22Rv1 (cell line): ENCODE measurements at regions not wholly inside any gene's neighbourhood (a gene's known extent, or its start where the extent isn't known, plus 50 kb on each side); places are given as distances from the start of the nearest gene placed in this dataset.

ENCODE experiments used
- H3K27ac ChIP-seq: fragments of 450-650 bp; 2 replicates; pipeline ENCODE4 v1.5.1; 2017
- ZFX ChIP-seq: fragments of 450-650 bp; IDR thresholded peaks from 2 replicates; pipeline ENCODE4 v1.6.1; 2017; ENCODE audit warnings: antibody characterized with exemption, borderline replicate concordance
- TF ChIP-seq, protein P1 (sequence below): fragments of 450-650 bp; IDR thresholded peaks from 2 replicates; pipeline ENCODE4 v1.5.1; 2017; ENCODE audit warnings: mild to moderate bottlenecking

DNA sequence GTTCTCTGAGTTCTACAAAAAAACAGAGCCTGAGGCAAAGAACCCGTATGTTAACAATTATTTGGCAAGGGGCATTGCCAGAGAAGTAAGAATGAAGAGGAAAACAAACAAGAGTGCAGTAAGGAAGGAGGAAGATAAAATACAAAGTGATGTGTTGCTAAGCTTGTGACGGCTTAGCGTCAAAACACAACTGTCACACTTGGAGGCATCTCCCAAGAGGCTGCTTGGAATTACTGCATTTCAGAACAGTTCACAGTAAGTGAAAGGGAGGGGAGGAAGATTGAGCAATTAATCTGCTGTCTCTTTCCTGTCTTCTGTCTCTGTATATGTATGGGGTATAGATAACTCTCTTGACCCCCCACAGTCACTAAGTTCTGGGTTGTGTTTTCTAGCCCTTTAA lies 1017.0 kb upstream of the TMPRSS15 start:
- TF ChIP-seq, protein P1, sequence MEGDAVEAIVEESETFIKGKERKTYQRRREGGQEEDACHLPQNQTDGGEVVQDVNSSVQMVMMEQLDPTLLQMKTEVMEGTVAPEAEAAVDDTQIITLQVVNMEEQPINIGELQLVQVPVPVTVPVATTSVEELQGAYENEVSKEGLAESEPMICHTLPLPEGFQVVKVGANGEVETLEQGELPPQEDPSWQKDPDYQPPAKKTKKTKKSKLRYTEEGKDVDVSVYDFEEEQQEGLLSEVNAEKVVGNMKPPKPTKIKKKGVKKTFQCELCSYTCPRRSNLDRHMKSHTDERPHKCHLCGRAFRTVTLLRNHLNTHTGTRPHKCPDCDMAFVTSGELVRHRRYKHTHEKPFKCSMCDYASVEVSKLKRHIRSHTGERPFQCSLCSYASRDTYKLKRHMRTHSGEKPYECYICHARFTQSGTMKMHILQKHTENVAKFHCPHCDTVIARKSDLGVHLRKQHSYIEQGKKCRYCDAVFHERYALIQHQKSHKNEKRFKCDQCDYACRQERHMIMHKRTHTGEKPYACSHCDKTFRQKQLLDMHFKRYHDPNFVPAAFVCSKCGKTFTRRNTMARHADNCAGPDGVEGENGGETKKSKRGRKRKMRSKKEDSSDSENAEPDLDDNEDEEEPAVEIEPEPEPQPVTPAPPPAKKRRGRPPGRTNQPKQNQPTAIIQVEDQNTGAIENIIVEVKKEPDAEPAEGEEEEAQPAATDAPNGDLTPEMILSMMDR: no peak
- no peak for TF ChIP-seq ZFX
- H3K27ac ChIP-seq: no peak overlapping the region

GRCh38 chr21:19433623-19434022 lies 1030.0 kb upstream of the TMPRSS15 start:
- TF ChIP-seq, protein P1: no peak
- no peak for TF ChIP-seq ZFX
- no peak overlapping the region for H3K27ac ChIP-seq

GRCh38 chr21:19440792-19441655 lies 1037.4 kb upstream of the TMPRSS15 start:
- TF ChIP-seq ZFX: no peak
- TF ChIP-seq, protein P1: no peak
- H3K27ac ChIP-seq: no peak overlapping the region

- TF ChIP-seq ZFX: no peak
- TF ChIP-seq, protein P1: no peak
- H3K27ac ChIP-seq: no peak overlapping the region
These were observed 1054.7 kb upstream of the TMPRSS15 start for GRCh38 chr21:19458295-19458694.

- no peak overlapping the region for H3K27ac ChIP-seq
- TF ChIP-seq, protein P1: no peak
- no peak for TF ChIP-seq ZFX
These were observed 1058.1 kb upstream of the TMPRSS15 start for GRCh38 chr21:19461481-19462205.

DNA sequence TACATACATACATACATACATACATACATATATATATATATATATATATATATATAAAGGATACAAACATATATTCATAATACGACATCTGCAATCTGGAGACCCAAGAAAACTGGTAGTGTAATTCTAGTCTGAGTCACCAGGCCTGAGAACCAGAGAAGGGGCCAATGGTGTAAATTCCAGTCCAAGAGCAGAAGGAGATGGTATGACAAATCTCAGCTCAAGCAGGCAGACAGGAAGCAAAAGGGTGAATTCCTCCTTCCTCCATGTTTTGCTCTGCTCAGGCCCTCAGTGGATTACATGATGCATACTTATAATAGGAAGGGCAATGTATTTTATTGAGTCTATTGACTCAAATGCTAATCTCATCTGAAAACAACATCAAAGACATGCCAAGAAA lies 1060.4 kb upstream of the TMPRSS15 start:
- TF ChIP-seq, protein P1: no peak
- no peak for TF ChIP-seq ZFX
- H3K27ac ChIP-seq: no peak overlapping the region
